RPMI8226 (cell line): ENCODE measurements at regions not wholly inside any gene's neighbourhood (a gene's known extent, or its start where the extent isn't known, plus 50 kb on each side); places are given as distances from the start of the nearest gene placed in this dataset.

ENCODE experiments used
- DNase-seq: peaks from one replicate; pipeline ENCODE4 v3.0.0-alpha.2; 2015

DNA sequence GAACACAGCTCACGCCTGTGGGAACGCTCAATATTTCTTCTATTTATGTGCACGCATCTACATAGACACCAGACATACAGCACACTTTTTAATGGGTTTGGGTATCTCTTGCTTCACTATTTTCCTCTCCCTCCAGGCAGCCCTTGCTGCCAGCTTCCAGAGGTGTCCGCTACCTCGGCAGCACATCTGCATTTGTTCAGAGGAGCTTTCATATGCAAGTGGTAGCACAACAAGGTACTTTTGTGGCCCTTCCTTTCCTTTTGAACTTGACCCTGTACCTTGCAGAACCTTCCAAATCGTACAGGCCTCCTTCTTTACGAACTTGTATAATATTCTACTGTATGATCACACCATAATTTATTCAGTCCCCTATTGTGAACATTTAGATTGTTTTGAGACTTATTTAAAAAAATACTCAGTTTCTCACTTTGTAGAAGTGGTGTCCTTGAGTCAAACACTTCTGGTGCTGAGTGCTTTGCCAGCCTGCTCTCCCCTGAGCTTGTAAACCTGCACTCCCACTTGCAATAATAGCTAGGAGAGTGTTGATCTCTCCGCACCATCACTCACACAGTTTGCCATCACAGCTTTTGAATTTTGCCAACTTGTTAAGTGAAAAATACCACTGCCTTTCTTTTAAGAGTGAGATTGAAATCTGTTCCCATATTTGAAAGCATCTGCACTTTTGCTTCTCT lies 106.0 kb upstream of the ZNF32 start:
- DNase-seq = no peak

GRCh38 chr10:43753397-43754061 lies 104.8 kb upstream of the ZNF32 start:
- DNase-seq = no peak

- no peak for DNase-seq
These were observed 104.0 kb upstream of the ZNF32 start for GRCh38 chr10:43752682-43753081.

GRCh38 chr10:43751646-43752045 lies 103.0 kb upstream of the ZNF32 start:
- DNase-seq = no peak

DNA sequence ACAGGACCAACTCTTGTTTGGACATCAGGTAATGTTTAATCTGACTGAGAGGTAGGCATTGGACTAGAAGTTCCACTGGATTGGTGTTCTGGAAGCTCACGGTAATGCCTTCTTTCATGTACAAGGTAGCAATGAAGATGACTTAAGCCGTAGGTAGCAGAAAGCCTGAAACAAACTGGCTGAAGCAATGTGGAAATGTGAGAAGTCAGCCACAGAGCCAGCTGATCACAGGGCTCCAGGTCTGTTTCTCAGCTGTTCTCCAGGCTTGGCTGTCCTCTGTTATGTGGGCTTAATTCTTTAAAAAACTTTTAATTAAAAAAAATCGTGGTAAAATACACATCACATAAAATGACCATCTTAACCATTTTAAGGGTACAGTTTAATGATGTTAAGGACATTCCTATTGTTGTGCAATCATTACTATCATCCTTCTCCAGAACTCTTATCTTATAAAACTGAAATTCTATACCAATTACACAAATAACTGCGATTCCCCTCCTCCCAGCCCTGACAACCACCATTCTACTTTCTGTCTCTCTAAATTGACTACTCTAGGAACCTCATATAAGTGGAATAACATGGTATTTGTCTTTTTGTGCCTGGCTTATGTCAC lies 101.4 kb upstream of the ZNF32 start:
- DNase-seq = no peak

GRCh38 chr10:43749145-43749576 lies 100.5 kb upstream of the ZNF32 start:
- DNase-seq = no peak

GRCh38 chr10:43748560-43748959 lies 99.9 kb upstream of the ZNF32 start:
- DNase-seq = no peak

GRCh38 chr10:43746906-43747305 lies 98.2 kb upstream of the ZNF32 start:
- DNase-seq = no peak

DNA sequence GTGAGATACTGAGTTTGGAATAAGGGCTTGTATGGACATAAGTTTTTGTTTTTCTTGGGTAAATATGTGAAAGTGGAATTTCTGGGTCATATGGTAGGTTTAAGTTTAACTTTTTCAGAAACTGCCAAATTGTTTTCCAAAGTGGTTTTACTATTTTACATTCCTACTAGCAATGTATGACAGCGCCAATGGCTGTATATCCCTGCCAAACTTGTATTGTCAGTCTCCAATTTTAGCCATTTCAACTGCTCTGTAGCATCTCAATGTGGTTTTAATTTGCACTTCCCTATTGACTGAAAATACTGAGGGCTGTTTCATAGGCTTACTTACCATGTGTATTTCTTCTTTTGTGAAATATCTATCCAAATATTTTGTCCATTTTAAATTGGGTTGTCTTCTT lies 90.5 kb upstream of the ZNF32 start:
- no peak for DNase-seq

DNA sequence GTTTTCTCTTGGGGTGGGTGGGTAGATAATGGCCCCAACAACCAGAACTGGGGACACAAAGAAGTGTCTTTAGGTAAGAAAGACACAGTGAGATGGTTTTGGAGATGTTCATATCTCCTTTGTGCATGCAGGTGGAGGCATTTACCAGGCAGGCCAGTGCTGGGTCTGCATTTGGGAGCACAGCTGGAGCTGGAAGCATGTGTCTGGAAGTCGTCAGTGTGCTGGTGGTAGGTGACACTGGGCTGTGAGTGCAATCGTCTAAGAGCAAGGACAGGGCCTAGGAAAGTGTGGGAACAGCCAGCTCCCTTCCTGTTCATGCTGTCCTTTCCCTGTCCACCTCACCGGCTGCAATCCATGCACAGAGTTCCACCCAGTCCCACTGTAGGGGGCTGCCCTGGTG lies 88.3 kb upstream of the ZNF32 start:
- DNase-seq = no peak

DNA sequence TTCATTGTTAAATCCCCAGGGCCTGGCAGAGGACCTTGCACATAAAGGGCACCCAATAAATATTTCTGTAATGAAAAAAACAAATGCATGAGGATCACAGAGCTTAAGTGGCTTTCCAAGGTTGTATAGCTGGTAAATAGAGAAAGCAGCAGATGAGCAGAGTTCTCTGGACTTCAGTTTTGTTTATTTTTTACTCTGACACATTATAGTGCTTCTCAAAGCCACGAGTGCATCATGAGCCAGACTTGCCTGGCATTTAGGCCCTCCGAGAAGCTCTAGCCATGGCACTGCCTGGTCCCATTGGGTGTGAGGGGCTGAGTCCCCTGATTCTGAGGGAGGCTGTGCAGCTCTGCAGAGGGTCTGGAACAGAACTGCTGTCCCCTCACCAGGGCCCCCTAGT lies 87.2 kb upstream of the ZNF32 start:
- DNase-seq = no peak

GRCh38 chr10:43734716-43735115 lies 86.0 kb upstream of the ZNF32 start:
- DNase-seq = no peak

DNA sequence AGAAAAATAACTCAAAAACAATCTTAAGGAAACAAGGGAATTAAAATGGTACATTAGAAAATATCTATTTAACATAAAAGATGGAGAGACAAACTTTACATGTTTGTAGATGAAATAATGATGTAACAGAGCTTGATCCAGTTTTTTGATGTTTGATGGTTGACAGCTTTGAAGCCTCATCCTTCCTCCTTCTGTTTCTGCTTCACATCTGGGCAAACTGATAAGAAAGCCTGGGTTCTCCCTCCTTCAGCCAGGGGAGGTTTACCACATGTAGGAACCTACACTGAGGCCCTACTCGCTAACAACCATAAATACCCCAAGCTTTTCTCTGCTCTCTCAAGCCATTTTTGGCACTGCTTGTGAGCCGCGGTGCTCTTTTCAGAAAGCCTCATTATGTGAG lies 82.8 kb upstream of the ZNF32 start:
- DNase-seq = no peak

DNA sequence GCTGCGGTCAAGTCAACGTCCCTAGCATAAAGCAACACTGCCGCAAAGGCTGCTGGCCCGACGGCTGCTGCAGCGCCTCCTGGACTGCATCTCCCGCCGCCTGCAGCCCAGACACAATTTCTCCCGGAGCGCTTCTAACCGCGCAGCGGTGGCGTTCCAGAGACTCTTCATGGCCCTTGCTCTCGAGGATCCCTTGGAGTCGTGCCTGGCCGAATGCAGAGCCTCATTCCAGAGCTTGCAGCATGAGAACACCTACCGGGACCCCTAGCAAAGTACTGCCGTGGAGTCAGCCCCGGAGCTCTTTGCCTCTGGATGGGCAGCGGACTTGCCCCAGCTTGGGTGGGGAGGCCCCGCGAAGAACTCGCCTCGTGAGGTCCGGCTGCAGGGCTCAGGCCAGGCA lies 79.7 kb upstream of the ZNF32 start:
- no peak for DNase-seq

DNA sequence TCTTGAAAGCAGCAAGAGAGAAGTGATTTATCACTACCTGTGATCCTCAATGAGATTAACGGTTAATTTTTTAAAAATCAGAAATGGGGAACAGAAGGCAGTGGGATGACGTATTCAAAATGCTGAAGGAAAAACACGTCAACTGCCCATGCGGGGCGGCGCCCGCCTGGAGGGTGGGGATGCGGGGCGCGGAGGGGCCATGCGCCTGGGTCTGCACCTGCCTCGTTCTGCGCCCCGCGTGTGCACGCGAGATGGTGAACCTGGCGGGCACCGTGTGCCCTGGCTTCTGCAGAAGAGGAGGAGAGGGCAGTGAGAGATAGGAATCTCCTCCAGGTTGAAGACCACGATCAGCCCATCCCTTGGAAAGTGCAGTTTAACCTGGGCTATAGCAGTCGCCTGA lies 79.3 kb upstream of the ZNF32 start:
- DNase-seq = no peak

DNA sequence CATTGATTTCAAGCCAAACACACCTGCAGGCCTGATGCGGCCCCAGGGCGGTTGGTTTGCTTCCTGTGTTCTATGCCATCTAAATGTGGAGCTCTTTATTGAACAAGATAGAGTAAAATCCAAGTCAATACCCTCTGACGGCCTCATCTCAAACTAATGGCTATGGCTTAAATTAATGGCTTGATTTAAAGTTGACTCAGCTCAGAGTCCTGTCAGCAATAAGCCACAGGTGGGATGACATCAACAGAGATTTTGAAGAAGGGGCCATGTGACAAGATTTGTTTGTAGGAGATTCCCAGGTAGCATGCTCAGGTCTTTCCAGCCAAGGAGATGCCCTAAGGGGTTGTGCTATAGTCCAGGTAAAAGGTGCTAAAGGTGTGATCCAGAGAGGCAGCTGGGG lies 66.7 kb upstream of the ZNF32 start:
- DNase-seq = no peak

GRCh38 chr10:43712821-43713584 lies 64.3 kb upstream of the ZNF32 start:
- no peak for DNase-seq

DNA sequence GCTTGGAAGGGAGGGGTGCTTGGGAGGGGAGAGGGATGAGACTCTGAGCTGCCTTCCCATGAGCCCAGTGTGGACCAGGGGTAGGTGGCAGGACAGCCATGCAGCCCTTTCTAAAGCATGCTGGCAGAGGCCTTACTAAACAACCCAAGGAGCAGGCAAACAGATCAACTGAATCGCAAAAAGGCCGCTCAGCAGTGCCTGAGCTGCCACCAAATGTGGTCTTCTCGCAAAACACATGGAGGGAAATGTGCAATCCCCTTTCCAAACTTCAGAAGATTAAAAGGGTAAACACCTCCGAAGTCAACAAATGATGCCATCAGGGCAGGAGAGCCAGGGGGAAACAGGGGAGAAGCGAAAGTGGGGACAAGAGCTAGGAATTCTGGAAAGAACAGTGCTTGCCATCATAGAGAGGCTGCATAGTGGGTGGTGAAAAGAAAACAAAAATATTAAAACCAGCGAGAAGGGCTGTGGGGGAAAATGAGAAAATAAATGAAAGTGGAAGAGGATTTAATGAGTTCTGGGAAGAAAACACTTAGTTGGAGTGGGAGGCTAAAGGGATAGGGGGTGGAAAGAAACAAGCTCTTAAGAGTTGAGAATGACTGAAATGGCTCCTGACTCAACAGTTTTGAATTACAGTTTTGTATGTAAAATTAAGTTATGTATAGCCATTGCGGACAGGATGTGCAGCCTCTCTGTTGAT lies 62.2 kb upstream of the ZNF32 start:
- DNase-seq = no peak

DNA sequence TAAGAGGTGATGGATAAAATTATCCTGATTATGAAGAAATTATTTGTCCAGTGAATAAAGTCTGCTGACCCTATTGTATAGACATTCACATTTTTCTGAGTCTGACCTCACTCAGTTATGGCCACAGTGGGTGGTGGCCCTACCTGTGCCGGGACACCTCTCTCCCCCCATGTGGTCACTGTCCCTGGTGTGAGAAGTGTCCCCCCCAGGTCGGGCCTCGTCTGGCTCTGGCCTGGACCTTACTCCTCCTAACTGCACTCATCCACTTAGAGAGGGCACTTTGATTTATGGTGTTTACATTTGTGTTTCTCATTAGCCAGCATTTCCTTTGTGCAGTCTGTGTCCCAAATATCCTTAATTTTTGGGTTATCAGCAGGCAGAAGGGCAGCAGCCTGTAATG lies 59.6 kb upstream of the ZNF32 start:
- no peak for DNase-seq

GRCh38 chr10:43707770-43708169 lies 59.1 kb upstream of the ZNF32 start:
- DNase-seq = no peak

GRCh38 chr10:43706166-43706565 lies 57.5 kb upstream of the ZNF32 start:
- no peak for DNase-seq

DNA sequence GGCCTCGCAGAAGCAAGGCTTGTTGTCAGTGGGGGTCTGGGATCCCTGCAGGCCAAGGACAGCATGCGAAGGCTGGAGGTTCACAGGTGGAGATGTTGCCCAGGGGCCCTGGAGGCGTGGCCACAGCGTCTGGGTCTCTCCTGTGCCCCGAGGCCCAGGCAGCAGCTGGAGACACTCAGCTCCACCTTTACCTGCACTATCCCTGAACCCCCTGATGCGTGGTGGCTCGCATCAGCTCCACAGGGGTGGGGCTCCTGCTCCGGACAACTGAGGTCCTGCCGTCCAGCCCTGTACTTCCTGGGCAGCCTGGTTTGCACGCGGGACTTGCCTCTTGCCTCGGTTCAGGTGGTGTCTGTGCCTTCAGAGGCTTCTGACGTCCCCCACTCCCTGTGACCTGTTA lies 54.6 kb upstream of the ZNF32 start:
- no peak for DNase-seq

DNA sequence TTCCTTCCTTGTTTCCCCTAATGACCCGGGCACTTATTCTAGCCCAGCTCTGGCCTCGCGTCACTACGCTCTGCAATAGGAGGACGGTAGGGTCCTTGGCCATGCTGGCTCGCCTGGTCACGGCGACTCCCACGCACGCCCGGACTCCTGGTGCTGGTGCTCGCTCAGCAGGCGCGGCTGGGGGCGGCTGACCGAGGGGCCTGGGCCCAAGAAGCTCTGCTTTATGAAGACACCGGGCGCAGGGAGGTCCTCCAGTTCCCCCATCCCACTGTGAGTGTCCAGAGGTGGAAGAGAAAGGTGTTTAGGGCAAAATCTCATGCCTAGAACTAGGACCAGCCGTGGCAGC lies 54.2 kb upstream of the ZNF32 start:
- no peak for DNase-seq
